Effector CD8-positive, alpha-beta T cell (primary cell): ENCODE measurements at regions not wholly inside any gene's neighbourhood (a gene's known extent, or its start where the extent isn't known, plus 50 kb on each side); places are given as distances from the start of the nearest gene placed in this dataset.
"Not testable (repeated sequence)": the region's sequence is repeated elsewhere in the genome, so short reads cannot be mapped to it uniquely, and the experiment has no call there.

Source experiments
- DNase-seq: peaks from one replicate; lab custom pipeline; 2025; lab: John Stamatoyannopoulos, UW

DNA sequence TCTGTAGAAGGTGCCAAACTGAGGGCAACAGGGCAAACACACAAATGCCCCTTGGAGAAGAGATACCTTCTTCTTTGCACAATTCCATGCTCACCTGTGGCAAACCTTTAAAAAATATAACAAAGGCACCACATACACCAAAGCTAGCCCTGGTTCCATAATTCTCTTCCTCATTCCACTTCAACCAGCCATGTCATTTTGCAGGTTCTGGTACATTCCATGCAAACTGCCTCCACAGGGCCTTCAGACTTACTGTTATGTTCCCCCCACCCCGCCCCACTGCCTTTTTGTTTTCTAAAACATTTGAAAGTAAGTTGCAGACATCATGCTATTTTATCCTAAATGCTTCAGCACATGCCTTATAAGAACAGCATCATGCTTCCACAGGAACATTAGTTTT, 269.0 kb downstream of the NSUN3 start:
- no peak for DNase-seq

GRCh38 chr3:94336046-94336753, 273.3 kb downstream of the NSUN3 start:
- DNase-seq = no peak

DNA sequence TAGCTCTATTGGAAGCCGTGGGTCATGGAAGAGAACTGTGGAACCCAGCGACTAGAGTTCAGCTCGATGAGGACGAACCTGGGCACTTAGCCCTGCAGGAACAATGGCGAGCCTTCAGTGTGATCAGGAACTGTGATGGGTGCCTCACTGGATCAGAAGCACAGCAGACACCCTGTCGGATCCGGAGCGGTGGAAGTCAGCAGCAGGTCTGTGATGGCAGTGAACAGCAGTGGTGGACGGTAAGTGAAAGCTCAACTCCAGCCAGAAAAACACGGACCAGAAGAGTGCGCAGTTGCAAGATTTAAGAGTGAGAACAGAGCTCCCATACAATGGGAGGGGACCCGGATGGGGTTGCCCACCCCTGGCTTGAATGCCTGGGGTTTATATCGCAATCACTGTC, 282.2 kb downstream of the NSUN3 start:
- DNase-seq = no peak

DNA sequence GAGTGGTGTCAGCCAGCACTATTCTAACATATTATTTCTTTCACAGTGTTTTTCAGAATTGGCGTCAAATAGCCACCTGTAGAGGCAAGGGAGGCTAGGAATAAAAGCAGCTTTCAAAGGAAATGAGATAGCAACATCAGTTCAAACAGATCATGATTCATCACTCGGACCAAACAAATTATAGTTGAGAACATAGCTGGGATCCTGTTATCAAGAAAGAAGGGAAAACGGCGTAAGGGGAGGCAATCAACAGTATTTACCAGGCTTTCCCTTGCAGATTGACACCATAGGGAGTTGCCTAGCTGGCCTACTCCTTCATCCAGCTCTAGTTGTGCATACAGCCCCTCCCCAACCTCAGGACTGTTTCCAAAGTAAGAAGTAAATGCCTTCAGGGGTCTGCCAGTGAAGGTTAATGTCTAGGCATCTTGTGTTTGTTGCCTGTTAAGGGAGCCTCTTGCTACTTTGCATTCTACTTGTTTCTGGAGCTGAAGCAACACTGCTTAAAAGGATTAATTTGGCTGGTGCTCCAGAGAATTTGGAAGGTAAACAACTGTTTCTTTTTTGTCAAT, 286.5 kb downstream of the NSUN3 start:
- DNase-seq = no peak

- no peak for DNase-seq
Observed at GRCh38 chr3:94356581-94356980, 293.7 kb downstream of the NSUN3 start.

- DNase-seq = no peak
Observed at GRCh38 chr3:94359996-94360395, 297.1 kb downstream of the NSUN3 start.

GRCh38 chr3:94360987-94361386, 298.1 kb downstream of the NSUN3 start:
- DNase-seq = no peak

DNA sequence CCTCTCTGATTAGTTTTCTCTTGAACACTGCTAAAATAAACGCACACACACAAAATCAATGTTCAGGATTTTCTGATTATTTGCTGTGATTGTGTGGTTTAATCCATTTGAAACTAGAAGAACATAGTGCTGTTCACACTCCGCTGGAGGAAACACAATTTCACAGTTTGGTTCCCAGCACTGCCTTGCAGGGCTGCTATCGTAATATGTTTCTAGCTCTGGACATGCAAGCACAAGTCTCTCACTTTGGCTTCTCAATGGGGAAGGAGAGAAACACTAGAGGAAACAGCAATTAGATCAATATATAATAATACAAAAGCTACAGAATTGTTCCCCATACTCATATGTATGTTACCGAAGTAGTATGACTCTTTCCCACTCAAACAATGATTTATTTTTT, 299.5 kb downstream of the NSUN3 start:
- no peak for DNase-seq

DNA sequence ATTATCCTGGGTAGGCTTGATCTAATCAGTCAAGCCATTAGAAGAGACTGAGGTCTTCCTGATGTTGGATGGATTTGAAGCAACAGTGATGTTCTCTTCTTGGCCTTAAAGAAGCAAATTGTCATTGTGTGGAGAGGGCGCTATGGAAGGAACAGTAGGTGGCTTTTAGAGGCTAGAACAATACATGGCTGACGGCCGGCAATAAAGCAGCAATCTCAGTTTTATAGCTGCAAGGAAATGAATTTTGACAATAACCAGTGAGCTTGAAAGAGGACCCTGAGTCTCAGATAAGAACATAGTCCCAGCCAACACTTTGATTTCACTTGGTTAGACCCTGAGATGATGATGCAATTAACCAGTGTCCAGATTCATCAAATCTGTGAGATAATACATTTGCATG, 302.1 kb downstream of the NSUN3 start:
- no peak for DNase-seq

DNA sequence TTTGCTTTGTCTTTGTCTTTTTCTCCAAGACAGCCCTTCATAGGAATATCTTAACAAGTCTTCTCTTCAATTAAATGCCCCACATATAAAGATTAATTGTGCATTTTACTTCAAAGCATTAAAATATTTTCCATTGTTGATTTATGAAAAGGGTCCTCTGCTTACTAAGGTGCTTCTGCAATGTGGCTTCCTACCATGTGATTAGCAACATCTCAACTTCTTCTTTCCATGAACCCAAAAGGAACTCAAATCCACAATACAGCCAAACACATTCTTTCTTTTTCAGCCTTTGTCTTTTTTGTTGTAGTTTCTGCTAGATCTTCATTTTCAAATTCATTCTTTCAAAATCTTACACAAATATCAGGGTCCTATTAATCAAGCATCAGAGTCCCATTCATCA, 309.2 kb downstream of the NSUN3 start:
- DNase-seq = no peak

GRCh38 chr3:94373456-94373855, 310.6 kb downstream of the NSUN3 start:
- no peak for DNase-seq

DNA sequence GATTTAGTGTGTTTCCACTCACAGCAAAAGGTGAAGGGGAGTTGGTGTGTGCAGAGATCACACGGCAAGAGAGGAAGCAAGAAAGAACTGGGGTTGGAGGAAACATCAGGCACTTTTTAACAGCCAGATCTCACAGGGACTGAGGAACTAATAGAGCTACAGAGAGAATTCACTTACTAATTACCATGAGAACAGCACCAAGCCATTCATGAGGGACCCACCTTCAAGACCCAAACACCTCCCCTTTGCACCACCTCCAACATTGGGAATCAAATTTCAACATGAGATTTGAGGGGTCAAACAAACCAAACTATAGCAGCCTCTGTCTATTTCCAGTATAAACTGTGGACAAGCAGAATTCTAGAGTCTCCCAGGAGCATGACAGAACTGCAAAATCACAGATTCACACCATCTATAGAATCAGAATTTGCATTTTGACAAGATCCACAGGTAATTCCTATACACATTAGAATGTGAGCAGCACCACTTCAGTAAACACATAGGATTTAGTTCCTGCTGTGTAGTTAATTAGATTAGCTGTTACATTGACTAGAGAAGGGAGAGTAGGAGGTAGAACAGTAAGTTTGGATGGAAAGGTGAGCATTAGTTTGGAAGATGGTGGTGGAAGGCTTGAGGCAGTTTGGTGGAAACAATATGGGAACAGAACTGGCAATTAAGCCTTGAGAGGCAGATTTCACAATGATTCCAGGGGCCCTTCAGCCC, 311.7 kb downstream of the NSUN3 start:
- no peak for DNase-seq

DNA sequence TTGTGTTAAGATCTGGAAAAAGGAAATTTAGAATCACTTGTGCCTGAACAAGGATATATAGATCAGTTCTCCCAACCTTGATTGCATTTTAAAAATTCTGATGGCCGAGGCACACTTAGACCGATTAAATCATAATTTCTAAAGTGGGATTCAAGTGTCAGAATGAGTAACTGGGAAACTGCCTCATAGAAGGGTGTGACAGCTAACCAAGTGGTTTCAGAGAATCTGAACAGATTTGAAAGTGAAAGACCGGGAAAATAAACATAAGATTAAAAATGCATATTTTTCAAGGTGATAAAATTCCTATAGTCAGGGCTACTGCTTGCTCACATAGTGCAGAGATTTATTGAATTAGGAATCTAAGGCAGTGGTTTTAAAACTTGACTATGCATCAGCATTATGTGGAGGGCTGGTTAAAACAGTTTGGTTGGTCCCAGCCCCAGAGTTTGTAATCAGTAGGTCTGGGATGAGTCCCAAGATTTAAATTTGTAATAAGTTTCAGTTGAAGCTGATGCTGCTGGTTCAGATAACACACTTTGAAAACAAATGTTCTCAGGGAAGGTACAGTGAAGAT, 314.3 kb downstream of the NSUN3 start:
- not testable (repeated sequence) for DNase-seq

GRCh38 chr3:94377863-94378262, 315.0 kb downstream of the NSUN3 start:
- DNase-seq = not testable (repeated sequence)

- DNase-seq = no peak
Observed at GRCh38 chr3:94378322-94378721, 315.5 kb downstream of the NSUN3 start.

DNA sequence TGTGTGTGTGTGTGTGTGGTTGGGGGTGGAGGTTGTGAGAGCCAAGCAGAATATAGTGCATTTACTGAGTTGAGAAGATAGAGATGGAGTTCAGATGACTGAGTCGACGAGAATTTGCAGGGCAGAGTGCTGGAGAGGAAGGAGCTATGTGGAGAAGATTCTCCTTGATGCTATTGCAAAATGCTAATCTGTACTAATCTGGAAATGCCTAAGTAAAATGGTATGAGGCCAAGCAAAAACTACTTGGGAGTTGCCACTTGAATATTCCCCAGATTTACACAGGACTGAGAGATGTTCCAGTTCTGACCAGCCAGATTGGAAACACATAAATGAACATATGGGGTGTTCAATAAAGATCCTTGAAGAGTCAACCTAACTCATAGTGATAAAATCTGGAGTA, 316.4 kb downstream of the NSUN3 start:
- DNase-seq = no peak

DNA sequence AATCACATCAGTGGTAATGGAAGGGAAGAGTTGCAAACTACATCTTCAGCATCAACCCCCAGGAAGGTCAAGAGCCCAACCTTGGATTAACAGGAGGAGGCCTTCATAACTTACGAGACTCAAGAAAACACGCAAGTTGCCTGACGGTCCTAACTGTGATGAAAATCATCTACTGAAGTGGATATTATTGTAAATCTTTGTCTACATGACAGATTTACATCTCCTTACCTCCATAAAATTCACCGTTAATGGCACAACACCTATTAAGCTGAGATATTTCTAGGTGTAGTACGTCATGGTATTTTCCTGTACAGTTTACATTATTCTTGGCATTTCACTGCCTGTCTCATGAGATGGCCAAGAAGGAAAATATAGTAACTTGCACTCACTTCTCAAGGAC, 332.0 kb downstream of the NSUN3 start:
- DNase-seq = no peak

- DNase-seq = no peak
Observed at GRCh38 chr3:94395851-94396250, 333.0 kb downstream of the NSUN3 start.

DNA sequence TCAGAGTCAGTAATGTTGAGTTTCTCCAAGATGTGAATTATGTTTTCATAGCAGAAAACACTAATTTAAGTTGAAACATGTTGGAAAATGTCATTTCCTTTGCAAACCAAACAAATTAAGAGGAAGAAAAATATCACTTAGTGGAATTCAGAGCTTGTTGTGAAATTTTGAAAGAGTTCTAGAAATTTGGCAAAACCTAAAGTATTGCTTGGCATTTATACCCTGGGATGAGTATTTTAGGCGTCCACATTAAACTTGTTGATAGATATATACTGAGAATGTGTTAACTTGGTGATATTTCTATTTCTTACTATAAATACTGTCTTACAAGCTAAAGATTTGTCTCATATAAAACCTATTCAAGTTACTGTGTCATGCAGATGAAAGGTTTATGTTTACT, 335.2 kb downstream of the NSUN3 start:
- no peak for DNase-seq

DNA sequence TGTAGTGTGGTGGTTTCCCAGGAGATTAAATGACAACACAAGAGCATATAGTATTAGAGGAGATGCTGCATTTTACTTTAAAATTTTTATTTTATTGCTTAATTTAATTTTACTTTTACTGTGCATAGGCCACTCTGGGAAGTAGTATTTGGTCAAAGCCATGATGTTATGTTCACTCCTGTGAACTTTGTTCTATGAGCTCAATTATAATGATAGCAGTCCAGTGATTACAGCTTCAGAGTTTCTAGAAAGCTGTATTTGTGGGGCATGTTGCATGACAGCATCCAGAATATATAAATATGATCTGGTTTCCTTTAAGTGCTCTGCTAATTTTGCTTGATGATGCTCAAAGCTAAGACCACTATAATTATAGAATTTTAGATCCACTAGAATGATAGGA, 338.6 kb downstream of the NSUN3 start:
- no peak for DNase-seq

- no peak for DNase-seq
Observed at GRCh38 chr3:94402126-94402525, 339.3 kb downstream of the NSUN3 start.

GRCh38 chr3:94405258-94406035, 342.6 kb downstream of the NSUN3 start:
- DNase-seq = no peak
